Karpas-422 (cell line): ENCODE measurements at regions not wholly inside any gene's neighbourhood (a gene's known extent, or its start where the extent isn't known, plus 50 kb on each side); places are given as distances from the start of the nearest gene placed in this dataset.
"Not testable (repeated sequence)": the region's sequence is repeated elsewhere in the genome, so short reads cannot be mapped to it uniquely, and the experiment has no call there.

Experiments
- DNase-seq: peaks from one replicate; pipeline ENCODE4 v3.0.0-alpha.2; 2015
- H2AFZ ChIP-seq: fragments of 200-600 bp; sonication (generic); 2 replicates; pipeline ENCODE4 v1.6.1; 2014; ENCODE audit warnings: antibody characterized with exemption, low read length, mixed read lengths
- H3K27ac ChIP-seq: fragments of 200-600 bp; sonication (generic); 2 replicates; pipeline ENCODE4 v1.5.1; 2014; ENCODE audit warnings: mild to moderate bottlenecking, low read length, moderate library complexity
- H3K27me3 ChIP-seq: fragments of 200-600 bp; sonication (generic); 2 replicates; pipeline ENCODE4 v1.6.1; 2014; ENCODE audit warnings: low read length, mixed read lengths
- H3K36me3 ChIP-seq: fragments of 200-600 bp; sonication (generic); 2 replicates; pipeline ENCODE4 v1.6.1; 2014; ENCODE audit warnings: low read length, mixed read lengths; ENCODE audit not compliant: insufficient read depth
- H3K4me1 ChIP-seq: fragments of 200-600 bp; sonication (generic); 2 replicates; pipeline ENCODE4 v1.6.1; 2014; ENCODE audit warnings: mild to moderate bottlenecking, low read length, mixed read lengths
- H3K4me2 ChIP-seq: fragments of 200-600 bp; sonication (generic); 2 replicates; pipeline ENCODE4 v1.6.1; 2014; ENCODE audit warnings: low read length, low read depth, mild to moderate bottlenecking; ENCODE audit not compliant: poor library complexity, severe bottlenecking
- H3K4me3 ChIP-seq: fragments of 200-600 bp; sonication (generic); 2 replicates; pipeline ENCODE4 v1.5.1; 2014; ENCODE audit warnings: mild to moderate bottlenecking, antibody characterized with exemption, low read length, mixed read lengths
- H3K79me2 ChIP-seq: fragments of 200-600 bp; sonication (generic); 2 replicates; pipeline ENCODE4 v1.6.1; 2014; ENCODE audit warnings: mild to moderate bottlenecking, low read length, mixed read lengths
- H3K9ac ChIP-seq: fragments of 200-600 bp; sonication (generic); 2 replicates; pipeline ENCODE4 v1.6.0; 2014; ENCODE audit warnings: low read length
- H3K9me2 ChIP-seq: fragments of 200-600 bp; sonication (generic), shearing (Covaris generic); replicated peaks from 2 replicates; pipeline ENCODE4 v1.6.0; 2014; ENCODE audit warnings: mild to moderate bottlenecking, low read length, moderate library complexity; ENCODE audit not compliant: insufficient read depth
- H3K9me3 ChIP-seq: fragments of 300-700, 200-600 bp; sonication (generic); 2 replicates; pipeline ENCODE4 v1.6.1; 2014; ENCODE audit warnings: low read length, mixed read lengths
- H4K20me1 ChIP-seq: fragments of 200-600 bp; sonication (generic); 2 replicates; pipeline ENCODE4 v1.6.1; 2014; ENCODE audit warnings: mild to moderate bottlenecking, antibody characterized with exemption, low read length, low read depth; ENCODE audit not compliant: insufficient read depth

- no peaks in the 10 kb centered on the region for H3K27me3 ChIP-seq
- no peaks in the 10 kb centered on the region for H3K36me3 ChIP-seq
- H4K20me1 ChIP-seq, result no peaks in the 10 kb centered on the region
- H3K4me1 ChIP-seq, result no peaks in the 10 kb centered on the region
- no peaks in the 10 kb centered on the region for H3K9me3 ChIP-seq
- H3K79me2 ChIP-seq, result no peaks in the 10 kb centered on the region
- no peak overlapping the region for H3K4me3 ChIP-seq
- no peak overlapping the region for H3K9ac ChIP-seq
- no peak overlapping the region for H2AFZ ChIP-seq
- H3K4me2 ChIP-seq, result no peak overlapping the region
- no peaks in the 10 kb centered on the region for H3K9me2 ChIP-seq
- no peak for DNase-seq
- no peak overlapping the region for H3K27ac ChIP-seq
Measured at GRCh38 chr1:38730511-38731397, 128.8 kb downstream of the RRAGC start.

DNA sequence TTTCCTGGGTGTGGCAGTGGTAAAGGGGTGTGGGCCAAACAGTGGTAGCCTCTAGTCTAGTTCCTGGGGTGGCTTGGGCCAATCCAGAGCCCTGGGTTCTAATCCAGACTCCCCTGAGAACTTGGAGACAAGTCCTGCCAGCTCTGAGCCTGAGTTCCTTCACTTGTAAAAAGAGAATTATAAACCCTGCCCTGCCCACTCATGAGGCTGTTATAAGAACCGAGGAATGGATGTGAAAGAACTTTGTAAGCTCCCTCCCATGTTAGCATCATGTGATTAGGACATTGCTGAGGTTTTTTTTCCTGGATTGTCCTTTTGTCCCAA lies 131.0 kb downstream of the RRAGC start:
- H3K4me2 ChIP-seq, result no peak overlapping the region

GRCh38 chr1:38727684-38728584 lies 131.6 kb downstream of the RRAGC start:
- no peaks in the 10 kb centered on the region for H4K20me1 ChIP-seq
- no peaks in the 10 kb centered on the region for H3K9me3 ChIP-seq
- no peak overlapping the region for H3K4me2 ChIP-seq
- no peak for DNase-seq
- H2AFZ ChIP-seq, result no peak overlapping the region
- no peaks in the 10 kb centered on the region for H3K4me1 ChIP-seq
- H3K9ac ChIP-seq, result no peak overlapping the region
- H3K9me2 ChIP-seq, result no peaks in the 10 kb centered on the region
- no peaks in the 10 kb centered on the region for H3K27me3 ChIP-seq
- H3K36me3 ChIP-seq, result no peaks in the 10 kb centered on the region
- no peak overlapping the region for H3K27ac ChIP-seq
- no peaks in the 10 kb centered on the region for H3K79me2 ChIP-seq
- no peak overlapping the region for H3K4me3 ChIP-seq

More for the DNA sequence above, 131.0 kb downstream of the RRAGC start:
- Histone ChIP-seq H3K9ac (no peak overlapping the region), H3K27me3 (no peaks in the 10 kb centered on the region), H3K36me3 (no peaks in the 10 kb centered on the region), H4K20me1 (no peaks in the 10 kb centered on the region), H3K9me2 (no peaks in the 10 kb centered on the region), H3K9me3 (no peaks in the 10 kb centered on the region), H3K79me2 (no peaks in the 10 kb centered on the region), H3K4me3 (no peak overlapping the region), H2AFZ (no peak overlapping the region), H3K27ac (no peak overlapping the region), H3K4me1 (no peaks in the 10 kb centered on the region)
- DNase-seq, result no peak

GRCh38 chr1:38725321-38725961 lies 134.1 kb downstream of the RRAGC start:
- H3K79me2 ChIP-seq, H3K4me3 ChIP-seq, H3K9me2 ChIP-seq, DNase-seq, H3K4me2 ChIP-seq, H3K9me3 ChIP-seq, H3K9ac ChIP-seq, H3K27me3 ChIP-seq, H3K36me3 ChIP-seq, H2AFZ ChIP-seq, H3K27ac ChIP-seq, H3K4me1 ChIP-seq, H4K20me1 ChIP-seq: not testable (repeated sequence)

GRCh38 chr1:38724160-38725131 lies 135.1 kb downstream of the RRAGC start:
- H3K27me3 ChIP-seq, result no peaks in the 10 kb centered on the region
- H3K79me2 ChIP-seq, result no peaks in the 10 kb centered on the region
- H3K27ac ChIP-seq, result no peak overlapping the region
- H3K9ac ChIP-seq, result no peak overlapping the region
- H3K9me2 ChIP-seq, result no peaks in the 10 kb centered on the region
- no peaks in the 10 kb centered on the region for H3K9me3 ChIP-seq
- H3K4me2 ChIP-seq, result no peak overlapping the region
- no peaks in the 10 kb centered on the region for H4K20me1 ChIP-seq
- H2AFZ ChIP-seq, result no peak overlapping the region
- no peak for DNase-seq
- no peak overlapping the region for H3K4me3 ChIP-seq
- H3K4me1 ChIP-seq, result no peaks in the 10 kb centered on the region
- H3K36me3 ChIP-seq, result no peaks in the 10 kb centered on the region

DNA sequence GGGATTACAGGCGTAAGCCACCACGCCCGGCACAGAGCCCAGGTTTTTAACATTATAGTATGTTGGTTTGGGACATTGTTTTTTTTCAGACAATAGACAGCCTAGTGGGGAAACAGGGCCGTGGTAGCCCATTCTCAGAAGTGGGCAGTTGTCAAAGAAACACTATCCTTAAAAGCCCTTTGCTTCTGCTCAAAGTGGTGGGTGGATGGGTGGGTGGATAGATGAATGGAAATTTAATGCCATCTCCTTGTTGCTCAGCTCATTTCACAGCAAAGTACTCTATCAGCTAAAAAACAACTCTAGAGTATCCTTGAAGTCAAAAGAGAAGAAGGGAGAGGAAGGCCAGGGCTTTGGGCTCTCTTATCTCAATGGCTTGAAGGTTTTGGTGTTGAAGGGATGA lies 137.8 kb downstream of the RRAGC start:
- H2AFZ ChIP-seq, result no peak overlapping the region
- H3K36me3 ChIP-seq, result no peaks in the 10 kb centered on the region
- H3K9me2 ChIP-seq, result no peaks in the 10 kb centered on the region
- no peaks in the 10 kb centered on the region; the same call in 1 of the 2 replicates for H3K27me3 ChIP-seq
- no peaks in the 10 kb centered on the region for H3K79me2 ChIP-seq
- no peaks in the 10 kb centered on the region for H3K9me3 ChIP-seq
- no peaks in the 10 kb centered on the region for H4K20me1 ChIP-seq
- H3K27ac ChIP-seq, result no peak overlapping the region
- H3K9ac ChIP-seq, result no peak overlapping the region
- no peak for DNase-seq
- H3K4me2 ChIP-seq, result no peak overlapping the region
- no peaks in the 10 kb centered on the region for H3K4me1 ChIP-seq
- no peak overlapping the region for H3K4me3 ChIP-seq

DNA sequence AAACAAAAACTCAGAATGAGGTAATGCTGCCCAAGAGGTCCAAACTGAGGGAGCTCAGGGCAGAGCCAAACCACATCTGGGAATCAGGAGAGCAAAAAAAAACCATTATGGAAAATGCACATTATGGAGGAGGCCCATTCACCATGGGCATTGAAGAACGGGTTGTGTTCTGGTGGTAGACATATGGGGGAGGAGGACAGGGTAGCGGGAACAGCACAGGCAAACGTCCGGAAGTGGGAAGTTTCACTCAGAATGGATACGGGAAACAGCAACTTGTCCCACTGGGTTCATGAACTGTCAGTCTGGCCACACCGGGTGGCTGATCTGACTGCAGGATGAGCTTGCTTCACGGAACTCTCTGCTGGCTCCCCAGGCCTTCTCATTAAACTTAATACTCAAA lies 139.7 kb downstream of the RRAGC start:
- H3K36me3 ChIP-seq, result no peaks in the 10 kb centered on the region
- H3K9me2 ChIP-seq, result no peaks in the 10 kb centered on the region

More for the DNA sequence above, 139.7 kb downstream of the RRAGC start:
- Histone ChIP-seq H3K27ac (no peak overlapping the region), H3K79me2 (no peaks in the 10 kb centered on the region), H3K4me1 (no peaks in the 10 kb centered on the region), H3K4me3 (no peak overlapping the region), H3K9ac (no peak overlapping the region), H3K27me3 (no peaks in the 10 kb centered on the region; the same call in 1 of the 2 replicates), H3K4me2 (no peak overlapping the region), H3K9me3 (no peaks in the 10 kb centered on the region), H2AFZ (no peak overlapping the region), H4K20me1 (no peaks in the 10 kb centered on the region)
- no peak for DNase-seq
